ENCODE measurements at regions not wholly inside any gene's neighbourhood (a gene's known extent, or its start where the extent isn't known, plus 50 kb on each side); places are given as distances from the start of the nearest gene placed in this dataset.

- DNase-seq: peak; percentile 72
These were observed 61.9 kb upstream of the CIBAR2 start for GRCh38 chr16:85173981-85174751.

GRCh38 chr16:85174871-85175723 lies 62.8 kb upstream of the CIBAR2 start:
- peak; percentile 52 for DNase-seq

GRCh38 chr16:85175724-85176233 lies 63.5 kb upstream of the CIBAR2 start:
- DNase-seq: no peak

GRCh38 chr16:85176541-85177447 lies 64.5 kb upstream of the CIBAR2 start:
- DNase-seq: peak; percentile 37

GRCh38 chr16:85177448-85177846 lies 65.2 kb upstream of the CIBAR2 start:
- no peak for DNase-seq

GRCh38 chr16:85178006-85178591 lies 65.8 kb upstream of the CIBAR2 start:
- no peak for DNase-seq

GRCh38 chr16:85178596-85178995 lies 66.3 kb upstream of the CIBAR2 start:
- no peak for DNase-seq

GRCh38 chr16:85179344-85180046 lies 67.2 kb upstream of the CIBAR2 start:
- no peak for DNase-seq

GRCh38 chr16:85180047-85180826 lies 68.0 kb upstream of the CIBAR2 start:
- no peak for DNase-seq

- no peak for DNase-seq
These were observed 68.8 kb upstream of the CIBAR2 start for GRCh38 chr16:85180827-85181738.

- no peak for DNase-seq
These were observed 69.5 kb upstream of the CIBAR2 start for GRCh38 chr16:85181739-85182129.

GRCh38 chr16:85182286-85182685 lies 70.0 kb upstream of the CIBAR2 start:
- no peak for DNase-seq

- DNase-seq: no peak
These were observed 70.5 kb upstream of the CIBAR2 start for GRCh38 chr16:85182774-85183173.

- no peak for DNase-seq
These were observed 71.3 kb upstream of the CIBAR2 start for GRCh38 chr16:85183564-85183963.

- no peak for DNase-seq
These were observed 72.1 kb upstream of the CIBAR2 start for GRCh38 chr16:85184404-85184803.

GRCh38 chr16:85185303-85186100 lies 73.2 kb upstream of the CIBAR2 start:
- no peak for DNase-seq

- no peak for DNase-seq
These were observed 74.7 kb upstream of the CIBAR2 start for GRCh38 chr16:85187002-85187401.

GRCh38 chr16:85187447-85187846 lies 75.2 kb upstream of the CIBAR2 start:
- DNase-seq: no peak

GRCh38 chr16:85187886-85188285 lies 75.6 kb upstream of the CIBAR2 start:
- no peak for DNase-seq

Data from dermis blood vessel endothelial cell (primary cell).